B cell (primary cell): ENCODE measurements at regions not wholly inside any gene's neighbourhood (a gene's known extent, or its start where the extent isn't known, plus 50 kb on each side); places are given as distances from the start of the nearest gene placed in this dataset.

Experiments
- ATAC-seq: fragments of 200-7000 bp; cut with Tn5 transposase; one replicate; pipeline ENCODE4 v1.10.0; 2021; ENCODE audit warnings: low read depth, mild to moderate bottlenecking, moderate number of reproducible peaks, moderate library complexity
- CTCF ChIA-PET: fragments of 350-600 bp; sonication (Branson Sonifier 250); formaldehyde crosslinking; loops from one replicate; lab custom pipeline; 2021; ENCODE audit warnings: antibody characterized with exemption, inconsistent platforms; lab: Charles Lee
- POLR2A ChIA-PET: fragments of 350-600 bp; sonication (Branson Sonifier 250); formaldehyde crosslinking; loops from one replicate; lab custom pipeline; 2021; ENCODE audit warnings: antibody characterized with exemption; lab: Charles Lee
- DNase-seq: peaks from one replicate; pipeline ENCODE4 v3.0.0; 2013
- H2AFZ ChIP-seq: 2 replicates; pipeline ENCODE4 v1.6.1; 2012; ENCODE audit warnings: mild to moderate bottlenecking, low read depth, low read length; ENCODE audit not compliant: insufficient read depth, poor library complexity, severe bottlenecking
- H3K27ac ChIP-seq, 2 donors: 1 replicate in 1 of 2; 2 replicates in 1 of 2; pipeline ENCODE4 v1.5.1; 2012 to 2013; ENCODE audit warnings: low read length in 2 of 2, mild to moderate bottlenecking in 2 of 2, moderate library complexity in 1 of 2
- H3K27me3 ChIP-seq, 4 experiments: fragments of 200-600 bp in 1 of 4; sonication (generic) in 1 of 4; replicated peaks in 1 of 4; 1 replicate in 2 of 4; 2 replicates in 2 of 4; pipeline versions ENCODE4 v1.6.1 to v1.7.0; 2013 to 2016; ENCODE audit warnings: low read length in 3 of 4, mild to moderate bottlenecking in 2 of 4, mixed read lengths in 1 of 4, moderate library complexity in 1 of 4; ENCODE audit not compliant: insufficient read depth in 4 of 4, control insufficient read depth in 3 of 4; ENCODE audit errors: control extremely low read depth in 1 of 4
- H3K36me3 ChIP-seq, 2 experiments: replicated peaks in 1 of 2; 1 replicate in 1 of 2; 2 replicates in 1 of 2; pipeline versions ENCODE4 v1.6.1 to v1.7.1; 2013; ENCODE audit warnings: low read length in 1 of 2; ENCODE audit not compliant: insufficient read depth in 2 of 2, control insufficient read depth in 1 of 2; ENCODE audit errors: control extremely low read depth in 1 of 2, extremely low read depth in 1 of 2
- H3K4me1 ChIP-seq, 2 donors: fragments of 200-600 bp in 1 of 2; sonication (generic) in 1 of 2; 1 replicate in 1 of 2; 2 replicates in 1 of 2; pipeline versions ENCODE4 v1.5.1 to v1.6.1; 2013 to 2017; ENCODE audit warnings: low read length in 2 of 2; ENCODE audit not compliant: control insufficient read depth in 2 of 2, insufficient read depth in 2 of 2
- H3K4me2 ChIP-seq: replicated peaks from 2 replicates; pipeline ENCODE3; 2012; ENCODE audit warnings: mild to moderate bottlenecking, low read depth, low read length; ENCODE audit not compliant: poor library complexity, severe bottlenecking
- H3K4me3 ChIP-seq, 5 experiments: fragments of 200-600 bp in 1 of 5; sonication (generic) in 1 of 5; 1 replicate in 3 of 5; 2 replicates in 2 of 5; pipeline versions ENCODE4 v1.5.1 to v1.7.0; 2011 to 2016; ENCODE audit warnings: low read length in 4 of 5, mild to moderate bottlenecking in 4 of 5, low read depth in 2 of 5, control low read depth in 1 of 5, moderate library complexity in 1 of 5; ENCODE audit not compliant: insufficient read depth in 1 of 5; ENCODE audit errors: control extremely low read depth in 1 of 5, extremely low read depth in 1 of 5
- H3K79me2 ChIP-seq: fragments of 200-600 bp; sonication (generic); one replicate; pipeline ENCODE4 v1.6.0; 2016; ENCODE audit warnings: low read length; ENCODE audit not compliant: control insufficient read depth, insufficient read depth
- H3K9ac ChIP-seq: fragments of 200-600 bp; sonication (generic); 2 replicates; pipeline ENCODE4 v1.6.1; 2017; ENCODE audit warnings: mild to moderate bottlenecking, low read length, moderate library complexity
- H3K9me3 ChIP-seq, 3 donors: one replicate each; pipeline versions ENCODE4 v1.6.1 to v1.7.1; 2013; ENCODE audit warnings: low read length in 2 of 3; ENCODE audit not compliant: control insufficient read depth in 2 of 3, insufficient read depth in 1 of 3; ENCODE audit errors: control extremely low read depth in 1 of 3
- H4K20me1 ChIP-seq: 2 replicates; pipeline ENCODE4 v1.6.0; 2012; ENCODE audit warnings: mild to moderate bottlenecking, low read length; ENCODE audit not compliant: insufficient read depth, control insufficient read depth, poor library complexity, severe bottlenecking
- H3K27ac Mint-ChIP-seq: one replicate; pipeline ENCODE4 v1.8.0; 2021; ENCODE audit warnings: mixed read lengths
- H3K27me3 Mint-ChIP-seq: one replicate; pipeline ENCODE4 v1.8.0; 2021; ENCODE audit warnings: mixed read lengths
- H3K4me1 Mint-ChIP-seq: one replicate; pipeline ENCODE4 v1.8.0; 2021; ENCODE audit warnings: mixed read lengths
- H3K4me3 Mint-ChIP-seq: one replicate; pipeline ENCODE4 v1.8.0; 2021; ENCODE audit warnings: mixed read lengths
- H3K9me3 Mint-ChIP-seq: one replicate; pipeline ENCODE4 v1.8.0; 2022; ENCODE audit warnings: mixed read lengths; ENCODE audit not compliant: insufficient read depth
- CTCF ChIP-seq: fragments of 200-600 bp; IDR thresholded peaks from one replicate; pipeline ENCODE4 v1.8.0; 2022; ENCODE audit warnings: antibody characterized with exemption, mild to moderate bottlenecking
- EZH2 ChIP-seq: IDR thresholded peaks from 2 replicates; pipeline ENCODE4 v1.6.1; 2012; ENCODE audit warnings: borderline replicate concordance, low read depth, mild to moderate bottlenecking, moderate library complexity, low read length; ENCODE audit not compliant: insufficient read depth, poor library complexity, severe bottlenecking
- WGBS: methylation state at CpG from one replicate; pipeline ENCODE4 v1.1.5; 2013; ENCODE audit warnings: missing lambda C conversion rate; ENCODE audit not compliant: insufficient coverage; 5-methylcytosine and 5-hydroxymethylcytosine counted together
- intact Hi-C: fragments of 100-400 bp; cut with micrococcal nuclease; formaldehyde crosslinking; loops from one replicate; pipeline ENCODE4 v1.10.0; 2022

- no peak overlapping the region for H3K27ac Mint-ChIP-seq
- WGBS: no CpG with 5 or more reads among the region's 1 CpG
- H3K9me3 Mint-ChIP-seq: no peaks in the 10 kb centered on the region
- no peaks in the 10 kb centered on the region for H3K4me1 Mint-ChIP-seq
- no peak for DNase-seq
- H4K20me1 ChIP-seq: no peaks in the 10 kb centered on the region
- no peak overlapping the region for H3K4me3 ChIP-seq
- no peaks in the 10 kb centered on the region for H3K4me1 ChIP-seq
- no peak overlapping the region for H3K27ac ChIP-seq
- POLR2A ChIA-PET: no interaction called here
- TF ChIP-seq EZH2: no peak
- TF ChIP-seq CTCF: no peak
- H3K9ac ChIP-seq: no peak overlapping the region
- ATAC-seq: no peak
- H3K36me3 ChIP-seq: no peaks in the 10 kb centered on the region
- no peak overlapping the region for H3K4me3 Mint-ChIP-seq
- H3K27me3 ChIP-seq: no peaks in the 10 kb centered on the region
- no peak overlapping the region for H2AFZ ChIP-seq
- H3K9me3 ChIP-seq: no peaks in the 10 kb centered on the region
- H3K79me2 ChIP-seq: no peaks in the 10 kb centered on the region
- CTCF ChIA-PET: no interaction called here
- intact Hi-C loops: no loop called here
- no peak overlapping the region for H3K4me2 ChIP-seq
- no peaks in the 10 kb centered on the region for H3K27me3 Mint-ChIP-seq
Observed at GRCh38 chr18:1522249-1522615, 617.6 kb downstream of the ADCYAP1 start.

GRCh38 chr18:1526991-1527390 lies 622.3 kb downstream of the ADCYAP1 start:
- H3K27ac Mint-ChIP-seq: no peak overlapping the region
- ChIA-PET CTCF (no interaction called here), POLR2A (no interaction called here)
- Histone ChIP-seq H2AFZ (no peak overlapping the region), H3K4me2 (no peak overlapping the region), H3K9ac (no peak overlapping the region), H3K36me3 (no peaks in the 10 kb centered on the region), H3K4me3 (no peak overlapping the region), H3K79me2 (no peaks in the 10 kb centered on the region), H3K4me1 (no peaks in the 10 kb centered on the region), H4K20me1 (no peaks in the 10 kb centered on the region), H3K27me3 (no peaks in the 10 kb centered on the region), H3K9me3 (peaks cover 0 to 3% (median 0%) of the 10 kb centered on the region in 3 donors), H3K27ac (no peak overlapping the region)
- H3K4me1 Mint-ChIP-seq: no peaks in the 10 kb centered on the region
- DNase-seq: no peak
- no peak for ATAC-seq
- TF ChIP-seq EZH2 (no peak), CTCF (no peak)
- H3K4me3 Mint-ChIP-seq: no peak overlapping the region
- intact Hi-C loops: no loop called here
- peaks cover 2% of the 10 kb centered on the region for H3K9me3 Mint-ChIP-seq
- 80% methylated on average over 1 of the region's 1 CpG for WGBS
- no peaks in the 10 kb centered on the region for H3K27me3 Mint-ChIP-seq
